ENCODE measurements at regions not wholly inside any gene's neighbourhood (a gene's known extent, or its start where the extent isn't known, plus 50 kb on each side); places are given as distances from the start of the nearest gene placed in this dataset.

- TF ChIP-seq EP300 (IDR thresholded peaks at IDR 0.05) (no peak), CTCF (IDR thresholded peaks at IDR 0.05) (no peak), POLR2AphosphoS5 (IDR thresholded peaks at IDR 0.05) (no peak)
These were observed 295.2 kb downstream of the GJA1 start for GRCh38 chr6:121730616-121731015.

Data from gastroesophageal sphincter (tissue), 3 donors.